ENCODE measurements at regions not wholly inside any gene's neighbourhood (a gene's known extent, or its start where the extent isn't known, plus 50 kb on each side); places are given as distances from the start of the nearest gene placed in this dataset.

DNA sequence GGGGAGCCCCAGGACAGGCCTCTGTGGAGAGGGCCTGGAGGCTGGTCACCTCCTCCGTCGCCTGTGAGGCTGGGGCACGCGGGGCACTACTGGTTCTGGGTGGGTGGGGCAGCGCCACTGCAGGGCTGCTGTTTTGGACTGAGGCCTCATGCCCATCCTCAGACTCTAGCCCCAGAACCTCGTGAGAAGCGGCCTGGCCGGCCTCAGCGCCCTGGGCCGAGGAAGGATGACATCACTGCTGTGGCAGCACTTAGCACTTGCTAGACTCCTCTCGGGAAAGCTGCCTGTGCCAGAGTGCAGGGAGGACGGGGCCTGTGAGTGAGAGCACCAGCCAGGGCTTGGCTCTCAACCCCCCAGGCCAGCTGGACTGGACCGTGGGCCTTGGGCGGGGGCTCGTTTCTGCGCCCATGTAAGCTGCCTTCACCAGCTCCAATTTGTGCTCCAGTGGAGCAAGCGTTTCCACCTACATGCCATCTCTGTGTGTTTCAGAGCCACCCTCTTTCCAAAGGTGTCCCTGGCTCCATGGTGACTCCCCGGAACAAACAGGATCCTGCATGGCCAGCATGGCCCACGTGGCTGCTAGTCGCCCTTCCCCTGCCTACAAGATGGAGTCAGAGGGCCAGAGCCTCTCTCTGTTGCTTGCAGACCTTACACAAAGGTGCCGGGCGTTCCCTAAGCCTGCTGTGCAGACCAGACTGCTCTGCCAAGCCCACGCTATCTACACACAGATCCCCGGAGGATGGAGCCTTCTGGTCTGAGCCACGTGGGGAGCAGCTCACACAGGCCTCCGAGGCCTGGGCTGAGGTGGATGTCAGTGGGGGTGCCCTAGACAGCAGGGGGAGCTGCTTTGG, 102.9 kb downstream of the CTTN start:
- no peak for DNase-seq (ENCODE audit: low read depth in 2 of 2)

DNA sequence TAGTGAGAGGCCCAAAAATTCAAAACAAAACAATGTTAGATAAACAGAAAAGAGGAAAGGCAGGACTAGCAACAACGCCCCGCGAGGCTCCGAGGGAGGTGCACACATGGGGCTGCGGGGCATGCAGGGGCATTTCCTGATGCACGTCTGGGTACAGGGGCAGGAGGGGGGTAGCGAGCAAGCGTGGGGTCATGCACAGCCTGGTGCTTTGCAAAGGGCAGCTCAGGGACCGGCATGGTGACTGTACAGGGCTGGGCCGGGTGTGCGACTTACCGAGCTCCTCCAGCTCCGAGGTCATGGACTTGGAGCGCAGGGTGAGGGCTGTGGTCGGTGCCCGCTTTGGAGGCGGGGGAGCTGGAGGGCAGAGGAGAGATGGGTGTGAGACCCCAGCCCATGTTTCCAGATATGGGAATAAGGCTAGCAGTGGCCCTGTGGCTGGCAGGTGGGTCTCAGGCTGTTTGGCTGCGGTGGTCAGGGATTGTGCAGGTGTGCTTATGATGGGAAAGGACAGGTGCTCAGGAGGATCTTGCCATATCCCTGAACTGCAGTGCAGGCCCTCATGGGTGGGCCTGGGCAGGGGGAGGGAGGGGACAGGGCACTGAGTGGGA, 103.7 kb downstream of the CTTN start:
- no peak for DNase-seq (ENCODE audit: low read depth in 2 of 2)

DNA sequence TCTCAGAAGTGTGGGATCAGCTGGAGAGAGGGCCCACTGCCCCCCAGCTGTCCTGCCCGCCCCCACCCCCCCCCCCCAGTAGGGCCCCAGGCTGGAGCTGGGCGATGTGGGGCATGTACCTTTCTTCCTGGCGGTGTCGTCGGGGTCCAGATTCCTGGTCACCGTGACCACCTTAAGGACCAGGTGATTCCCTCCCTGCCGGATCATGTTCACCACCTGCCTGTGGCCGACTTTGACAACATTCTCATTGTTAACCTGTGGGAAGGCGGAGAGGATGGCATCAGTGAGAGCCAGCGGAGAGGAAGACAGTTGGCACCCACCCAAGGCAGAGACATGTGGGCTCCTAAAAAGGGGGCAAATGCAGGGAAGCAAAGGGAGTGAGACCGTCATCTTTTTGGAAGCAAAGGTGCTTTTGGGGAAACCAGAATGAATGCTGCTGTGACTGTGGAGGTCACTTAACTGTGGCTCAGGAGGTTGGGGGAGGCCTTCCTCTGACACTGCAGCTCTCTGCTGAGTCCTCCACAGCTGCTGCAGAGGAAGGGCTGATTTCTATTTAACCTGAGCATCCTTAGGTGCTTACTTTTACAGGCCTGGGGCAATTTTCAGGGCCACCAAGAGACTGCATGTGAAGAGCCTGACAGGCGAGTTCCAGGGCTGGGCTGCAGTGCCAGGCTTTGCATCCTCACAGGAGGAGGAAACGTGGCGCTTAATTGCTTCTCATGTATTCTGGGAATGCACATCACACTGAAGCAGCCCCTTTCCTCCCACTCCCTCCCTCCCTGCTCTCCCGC, 104.5 kb downstream of the CTTN start:
- no peak for DNase-seq (ENCODE audit: low read depth in 2 of 2)

DNA sequence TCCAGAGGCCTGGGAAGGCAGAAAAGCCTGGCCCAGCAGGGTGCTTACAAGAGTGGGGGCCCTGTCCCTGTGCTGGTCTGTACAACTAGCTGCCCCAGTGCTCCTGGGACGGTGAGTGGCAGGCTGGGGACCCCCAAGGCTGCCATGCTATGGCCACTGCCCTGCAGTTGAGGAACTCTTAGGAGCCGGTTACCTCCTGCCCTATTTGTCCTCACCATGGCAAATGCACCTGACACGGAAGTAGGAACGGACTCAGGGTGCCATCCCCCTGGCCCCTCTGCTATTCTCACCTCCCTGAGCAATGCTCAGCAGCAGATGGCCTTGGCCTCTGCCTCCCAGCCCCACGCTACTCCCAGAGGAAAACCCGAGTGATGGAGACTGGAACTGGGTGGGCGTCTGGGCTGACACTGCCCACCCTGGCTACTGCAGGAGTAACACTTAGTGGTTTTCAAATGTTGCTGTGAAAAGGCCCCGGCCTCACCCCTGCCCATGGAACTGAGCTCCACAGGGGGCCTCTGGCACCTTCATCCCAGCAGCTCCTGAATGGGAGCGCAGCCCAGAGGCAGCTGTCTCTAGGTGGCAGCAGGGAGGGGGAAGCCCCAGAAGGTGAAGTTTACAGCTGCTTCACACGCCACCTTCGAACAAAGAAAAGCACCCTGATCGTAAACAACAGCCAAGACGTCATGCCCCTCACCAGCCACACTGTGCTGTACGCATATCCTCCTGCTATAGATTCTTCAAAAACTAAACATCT, 105.3 kb downstream of the CTTN start:
- no peak for DNase-seq (ENCODE audit: low read depth in 2 of 2)

DNA sequence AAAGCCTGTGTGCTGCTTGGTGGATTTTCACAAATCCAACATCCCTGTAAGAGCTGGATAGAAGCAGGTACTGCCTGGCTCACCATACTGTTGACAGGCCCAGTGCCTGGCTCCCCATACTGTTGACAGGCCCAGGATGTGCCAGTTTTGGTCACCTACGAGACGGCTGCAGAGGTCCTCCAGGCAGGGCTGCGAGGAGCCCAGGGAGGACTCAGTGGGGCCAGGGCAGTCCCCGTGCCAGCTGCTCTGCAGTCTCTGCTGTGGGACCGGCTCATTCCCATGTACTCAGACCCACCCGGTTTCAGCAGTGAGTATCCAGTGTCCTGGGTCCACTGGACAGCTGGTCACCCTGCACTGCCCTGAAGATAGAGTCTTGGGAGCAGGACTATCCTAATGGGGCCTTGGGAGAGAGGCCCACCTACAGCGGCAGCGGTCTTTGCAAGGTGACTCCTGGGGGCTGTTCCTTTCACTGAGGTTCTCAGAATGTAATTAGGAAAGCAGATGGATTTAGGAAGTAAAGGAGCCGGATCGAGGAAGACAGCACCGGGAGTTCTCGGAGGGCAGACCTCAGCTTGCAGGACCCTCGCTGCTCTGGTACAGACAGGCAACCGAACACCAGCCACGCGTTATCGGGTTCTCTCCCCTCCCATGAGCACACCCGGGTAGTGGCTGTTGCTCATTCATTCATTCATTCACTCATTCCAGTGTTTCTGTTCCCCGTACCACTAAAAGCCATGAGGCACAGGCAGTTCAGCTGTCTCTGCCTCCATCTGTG, 106.1 kb downstream of the CTTN start:
- DNase-seq (ENCODE audit: low read depth in 2 of 2), result no peak

DNA sequence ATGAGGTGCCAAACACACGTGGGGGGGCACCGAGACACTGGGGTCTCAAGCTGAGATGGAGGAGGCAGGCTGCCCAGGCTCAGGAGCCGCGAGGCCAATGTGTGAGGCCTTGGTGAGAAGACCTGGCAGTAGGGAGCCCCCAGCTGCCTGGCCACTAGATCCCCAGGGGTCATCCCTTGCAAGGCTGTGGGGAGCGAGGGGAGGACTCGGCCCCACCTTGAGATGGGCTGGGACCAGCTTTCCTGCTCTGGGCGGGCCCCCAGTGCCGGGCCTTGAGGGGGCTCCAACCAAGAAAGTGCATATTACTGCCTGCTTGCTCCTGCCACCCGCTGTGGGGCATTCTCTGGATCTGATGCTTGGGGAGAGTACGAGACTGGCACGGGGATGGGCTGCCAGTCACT, 107.0 kb downstream of the CTTN start:
- DNase-seq (ENCODE audit: low read depth in 2 of 2), result no peak

DNA sequence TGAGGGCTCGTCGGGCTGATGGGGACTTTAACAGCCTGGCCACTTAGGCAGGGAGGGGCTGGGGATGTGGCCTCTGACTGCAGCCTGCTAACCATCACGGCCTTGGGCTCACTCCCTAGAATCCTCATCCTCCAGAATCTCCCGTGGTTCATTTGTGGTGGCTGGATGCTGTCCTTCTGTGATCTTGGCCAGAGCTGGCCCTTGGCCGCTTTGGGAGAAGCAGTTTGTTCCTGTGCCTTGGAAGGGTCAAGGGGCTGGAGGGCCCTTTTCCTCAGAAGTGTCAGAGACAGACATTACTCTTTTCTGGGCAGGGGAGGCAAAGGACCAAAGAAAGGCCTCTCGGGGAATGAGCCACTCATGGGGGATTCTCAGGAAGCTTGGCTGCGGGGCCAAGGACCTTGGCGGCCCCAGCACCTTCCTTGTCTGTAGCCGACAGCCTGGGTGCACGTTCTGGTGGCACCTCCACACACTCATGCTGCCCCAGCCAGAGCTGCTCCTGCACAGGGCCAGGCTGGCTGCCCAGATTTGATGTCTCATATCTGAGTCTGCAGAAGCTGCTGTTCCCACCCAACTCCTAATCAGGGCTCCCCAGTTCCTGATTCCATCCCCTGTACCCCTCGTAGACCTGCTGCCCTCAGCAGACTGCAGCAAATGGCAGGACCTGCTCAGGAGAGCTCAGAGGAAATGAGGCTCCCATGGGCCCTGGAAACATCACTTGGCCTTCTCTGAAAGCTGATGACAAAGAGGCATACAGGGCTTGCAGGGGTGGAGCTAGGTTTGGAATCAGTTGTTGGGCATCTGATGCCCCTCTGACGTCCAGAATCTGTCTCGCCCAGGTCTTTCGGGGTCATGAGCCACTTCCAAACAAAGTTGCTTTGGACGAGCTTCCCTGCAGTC, 107.7 kb downstream of the CTTN start:
- no peak for DNase-seq (ENCODE audit: low read depth in 2 of 2)

DNA sequence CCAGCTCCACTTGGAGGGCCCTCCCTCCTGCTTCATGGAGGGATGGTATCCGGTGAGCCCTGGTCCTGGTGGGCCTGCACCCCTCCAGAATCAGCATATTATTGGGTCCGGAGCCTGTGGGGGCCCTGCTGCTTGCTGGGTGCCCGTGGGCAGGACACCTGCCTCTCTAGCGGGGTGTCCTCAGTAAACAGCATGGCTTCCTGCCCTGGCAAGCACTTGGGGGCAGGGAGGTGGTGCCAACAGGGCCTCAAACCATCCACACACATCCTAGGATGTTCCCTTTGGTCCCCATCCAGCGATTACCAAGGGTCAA, 108.3 kb downstream of the CTTN start:
- no peak for DNase-seq (ENCODE audit: low read depth in 2 of 2)

DNA sequence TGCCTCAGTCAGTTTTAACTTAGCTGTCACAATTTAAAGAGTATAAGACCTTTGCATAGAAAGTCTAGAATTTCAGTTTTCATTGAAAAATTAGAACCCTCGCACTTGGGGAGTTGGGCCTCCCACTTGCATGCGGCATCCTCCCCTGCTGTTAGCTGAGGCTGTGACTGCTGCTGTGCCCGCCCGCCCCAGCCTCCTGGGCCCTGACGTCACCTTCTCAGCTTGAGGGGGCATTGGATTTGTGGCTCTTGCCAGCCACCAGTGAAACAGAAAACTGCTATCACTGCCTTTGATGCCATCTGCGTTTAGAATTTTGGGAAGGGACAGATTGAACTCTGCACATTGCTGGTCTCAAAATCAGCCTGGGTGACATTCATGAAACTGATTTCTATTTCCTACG, 108.7 kb downstream of the CTTN start:
- no peak for DNase-seq (ENCODE audit: low read depth in 2 of 2)

DNA sequence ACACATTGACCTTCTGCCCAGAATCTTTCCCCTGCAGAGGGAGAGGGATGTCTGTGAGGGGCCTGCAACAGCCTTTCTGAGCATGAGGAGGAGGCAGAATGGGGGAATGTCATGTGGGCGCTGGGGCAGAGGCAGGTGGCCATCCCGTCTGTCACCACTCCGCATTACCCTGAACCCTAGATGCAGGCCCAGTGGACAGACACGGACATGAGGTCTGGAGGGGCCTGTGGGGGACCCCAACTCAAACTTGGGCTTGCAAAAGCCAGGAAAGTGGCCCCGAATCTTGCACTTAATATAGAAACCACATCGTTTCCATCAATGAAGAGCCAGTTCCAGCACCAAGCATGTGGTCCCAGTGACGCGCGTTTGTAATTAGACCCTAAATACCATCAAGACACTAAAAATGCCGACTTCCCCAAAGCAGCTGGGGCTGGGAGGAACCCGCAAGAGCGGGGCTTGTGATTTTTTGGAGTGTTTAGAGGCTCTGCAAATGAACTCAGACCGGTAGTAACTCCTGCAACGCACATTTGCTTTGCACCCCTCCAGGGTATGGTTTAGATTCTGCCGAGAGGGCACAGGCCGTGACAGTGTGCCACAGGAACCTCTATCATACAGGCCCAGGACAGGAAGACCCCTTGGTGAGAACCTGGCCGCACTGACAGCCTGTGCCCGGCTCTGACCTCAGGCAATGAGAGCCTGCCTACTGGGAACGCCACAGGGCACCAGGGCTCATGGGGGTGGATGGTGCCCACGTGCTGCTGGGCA, 109.3 kb downstream of the CTTN start:
- DNase-seq (ENCODE audit: low read depth in 2 of 2), result no peak

DNA sequence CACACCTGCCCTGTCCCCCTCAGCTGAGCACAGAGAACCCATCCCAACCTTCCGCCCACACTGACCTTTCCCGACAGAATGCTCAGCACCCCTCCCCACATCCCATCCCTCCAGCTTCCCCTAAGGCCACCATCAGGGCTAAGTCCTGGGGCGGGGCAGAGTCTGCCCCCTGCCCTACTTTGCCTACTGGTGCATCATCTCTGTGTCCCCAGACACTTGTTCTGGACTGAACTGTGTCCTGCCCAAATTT, 109.8 kb downstream of the CTTN start:
- no peak for DNase-seq (ENCODE audit: low read depth in 2 of 2)

DNA sequence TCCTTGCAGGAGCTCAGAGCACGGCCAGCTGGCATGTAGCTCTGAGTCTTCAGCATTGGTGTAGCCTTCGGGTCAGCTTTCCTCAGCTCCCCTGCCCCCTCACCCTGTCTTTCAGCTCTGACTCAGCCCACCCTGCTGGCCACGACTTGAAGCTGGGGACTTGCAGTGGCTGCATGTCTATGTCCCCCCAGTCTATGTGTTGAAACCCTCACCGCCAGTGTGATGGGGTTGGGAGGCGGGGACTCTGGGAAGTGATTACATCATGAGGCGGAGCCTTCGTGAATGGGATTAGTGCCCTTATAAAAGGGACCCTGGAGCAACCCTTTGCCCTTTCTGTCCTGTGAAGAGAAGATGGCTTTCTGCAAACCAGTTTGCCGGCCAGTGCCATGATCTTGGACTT, 111.1 kb downstream of the CTTN start:
- no peak for DNase-seq (ENCODE audit: low read depth in 2 of 2)

DNA sequence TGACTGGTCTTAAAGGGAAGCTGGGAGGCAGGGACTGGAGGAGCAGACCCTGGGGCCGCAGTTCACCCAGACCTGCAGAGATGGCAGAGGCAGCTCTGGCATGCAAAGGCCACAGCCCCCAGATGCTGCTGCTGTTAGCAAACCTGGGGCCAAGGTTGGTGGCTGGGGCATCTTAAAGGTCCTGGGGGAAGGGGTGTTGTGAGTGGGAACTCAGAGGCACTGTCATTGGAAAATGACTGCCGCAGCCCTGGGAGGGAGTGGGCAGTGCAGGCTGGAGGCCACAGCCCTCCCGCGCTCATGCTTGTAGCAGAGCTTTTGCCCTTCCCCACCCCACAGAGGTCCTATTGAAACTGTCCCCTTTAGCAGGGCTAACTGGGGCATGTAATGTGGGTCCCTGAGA, 111.8 kb downstream of the CTTN start:
- no peak for DNase-seq (ENCODE audit: low read depth in 2 of 2)

DNA sequence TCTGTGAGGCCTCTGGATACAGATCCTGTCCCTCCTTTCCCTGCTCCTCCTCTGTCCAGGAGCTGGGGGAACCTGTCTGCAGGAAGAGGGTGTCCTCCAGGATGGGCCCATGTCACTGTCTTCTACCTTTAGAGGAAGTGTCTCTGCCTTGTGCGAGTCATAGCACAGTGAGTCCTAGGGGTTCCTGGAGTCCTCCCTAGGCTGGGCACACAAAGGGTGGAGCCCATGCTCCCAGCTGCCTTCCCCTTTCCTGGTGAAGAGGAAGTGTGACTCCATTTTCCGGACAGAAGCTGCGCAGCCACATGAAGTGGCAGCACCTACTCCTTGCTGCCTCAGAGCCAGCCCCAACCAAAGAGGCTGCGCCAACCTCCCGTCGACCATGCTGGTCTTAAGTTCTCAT, 112.2 kb downstream of the CTTN start:
- DNase-seq (ENCODE audit: low read depth in 2 of 2), result no peak

DNA sequence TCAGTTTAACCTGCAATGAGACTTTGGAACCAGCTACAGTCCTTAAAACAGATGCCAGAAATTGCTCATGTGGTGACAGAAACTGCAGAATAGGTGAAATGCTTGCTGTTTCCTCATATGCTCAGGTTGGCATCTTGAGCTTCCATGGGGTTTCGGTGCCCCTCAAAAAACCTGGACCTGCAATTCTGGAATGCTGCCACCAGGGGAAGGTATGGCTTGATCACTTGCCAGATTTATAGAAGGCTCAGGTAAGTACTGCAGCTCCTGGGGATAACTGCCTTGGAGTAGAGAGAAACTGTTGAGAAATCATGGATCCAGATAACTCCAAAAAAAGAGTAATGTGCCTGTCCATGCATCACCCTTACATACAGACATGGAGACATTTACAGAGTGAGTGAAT, 113.0 kb downstream of the CTTN start:
- DNase-seq (ENCODE audit: low read depth in 2 of 2), result no peak

DNA sequence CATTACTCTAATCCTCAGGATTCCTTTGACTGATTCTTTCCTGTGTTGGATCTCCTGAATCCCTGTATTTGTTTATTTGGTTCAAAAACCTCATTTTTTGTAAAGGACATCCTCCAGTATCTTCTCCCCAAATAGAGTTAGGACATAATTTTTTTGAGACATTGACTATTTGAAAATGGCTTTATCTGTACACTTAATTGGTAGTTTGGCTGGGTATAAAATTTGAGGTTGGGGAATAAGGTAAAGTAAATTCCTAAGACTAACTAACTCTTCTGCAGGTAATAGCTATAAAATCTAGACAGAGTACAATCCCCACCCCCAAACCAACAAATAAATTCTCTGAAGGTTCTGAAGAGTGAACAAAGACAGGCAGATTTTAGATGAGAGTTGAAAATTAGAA, 114.4 kb downstream of the CTTN start:
- no peak for DNase-seq (ENCODE audit: low read depth in 2 of 2)

DNA sequence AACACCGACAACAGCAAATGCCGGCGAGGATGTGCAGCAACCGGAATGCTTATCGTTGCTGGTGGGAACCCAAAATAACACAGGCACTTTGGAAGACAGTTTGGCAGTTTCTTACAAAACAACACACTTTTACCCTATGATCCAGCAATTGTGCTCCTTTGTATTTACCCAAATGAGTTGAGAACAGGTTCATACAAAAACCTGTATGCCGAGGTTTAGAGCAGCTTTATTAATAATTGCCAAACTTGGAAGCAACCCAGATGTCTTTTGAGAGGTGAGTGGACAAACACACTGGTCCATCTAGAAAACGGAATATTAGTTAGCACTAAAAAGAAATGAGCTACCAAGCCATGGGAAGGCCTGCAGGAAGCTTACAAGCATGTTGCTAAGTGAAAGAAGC, 118.9 kb downstream of the CTTN start:
- no peak for DNase-seq (ENCODE audit: low read depth in 2 of 2)

DNA sequence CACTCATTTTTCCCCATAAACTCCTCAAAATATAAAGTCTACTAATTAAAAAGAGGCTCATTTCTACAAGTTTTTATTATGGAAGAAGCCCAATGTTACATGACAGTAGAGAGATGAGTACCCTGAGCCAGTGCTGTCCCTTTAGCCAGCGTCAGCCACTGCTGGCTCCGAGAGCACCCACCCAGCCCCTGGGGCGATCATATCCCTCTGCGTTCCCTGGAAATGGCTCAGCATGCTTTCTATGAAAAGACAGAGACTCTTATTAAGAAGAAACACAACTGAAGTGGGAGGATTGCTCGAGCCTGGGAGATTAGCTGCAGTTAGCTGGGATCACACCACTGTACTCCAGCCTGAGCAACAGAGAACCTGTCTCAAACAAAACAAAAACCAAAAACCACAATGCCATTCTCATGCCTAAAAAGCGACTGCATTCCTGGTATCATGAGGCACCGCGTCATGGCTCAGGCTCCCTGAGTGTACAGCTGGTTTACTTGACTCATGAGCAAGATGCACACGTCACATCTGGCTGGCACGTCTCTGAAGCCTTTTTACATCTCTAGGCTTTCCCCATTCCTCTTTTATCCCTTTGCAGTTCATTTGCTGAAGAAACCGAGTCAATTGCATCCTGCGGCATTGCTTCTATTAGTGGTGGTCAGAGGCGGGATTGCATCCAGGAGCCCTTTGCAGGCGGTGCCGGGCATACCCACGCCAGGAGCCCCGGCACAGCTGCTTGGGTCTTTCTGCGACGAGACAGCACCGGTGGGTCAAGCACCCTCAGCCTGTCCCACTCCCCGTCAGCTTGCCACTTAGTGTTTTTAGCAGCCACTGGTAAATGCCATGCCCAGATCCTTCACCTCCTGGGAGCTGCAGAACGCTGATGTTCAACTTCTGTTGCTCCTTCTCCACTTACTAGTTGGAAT, 119.9 kb downstream of the CTTN start:
- no peak for DNase-seq (ENCODE audit: low read depth in 2 of 2)

DNA sequence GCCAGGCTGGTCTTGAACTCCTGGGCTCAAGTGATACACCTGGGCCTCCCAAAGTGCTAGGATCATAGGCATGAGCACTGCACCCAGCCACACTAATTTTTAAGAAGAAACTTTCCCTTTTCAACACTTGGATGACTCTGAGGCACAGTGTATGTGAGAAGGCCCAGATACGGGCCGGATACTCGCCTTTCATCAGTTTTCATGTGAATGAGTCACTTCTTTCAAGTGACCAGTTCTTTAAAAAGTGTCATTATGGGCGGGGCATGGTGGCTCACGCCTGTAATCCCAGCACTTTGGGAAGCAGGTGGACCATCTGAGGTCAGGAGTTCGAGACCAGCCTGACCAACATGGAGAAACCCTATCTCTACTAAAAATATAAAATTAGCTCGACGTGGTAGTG, 120.8 kb downstream of the CTTN start:
- no peak for DNase-seq (ENCODE audit: low read depth in 2 of 2)

Data from stimulated activated CD8-positive, alpha-beta memory T cell treated with anti-CD3 and anti-CD28 coated beads, Interleukin-7, amount 100 ng/mL, for 4 hours (primary cell).